ENCODE measurements at regions not wholly inside any gene's neighbourhood (a gene's known extent, or its start where the extent isn't known, plus 50 kb on each side); places are given as distances from the start of the nearest gene placed in this dataset.

- no peak for TF ChIP-seq MXI1 (conservative IDR thresholded peaks at IDR 0.05; ENCODE audit: poor library complexity, severe bottlenecking)
- no peak for TF ChIP-seq CTCF (IDR thresholded peaks at IDR 0.05; ENCODE audit: poor library complexity, severe bottlenecking)
- no peak for TF ChIP-seq TAF1 (IDR thresholded peaks at IDR 0.05; ENCODE audit: low read depth)
- no peak for TF ChIP-seq POLR2AphosphoS5 (IDR thresholded peaks at IDR 0.05)
Observed at GRCh38 chr18:46322941-46323340, 218.8 kb downstream of the HAUS1 start.

Measured in neural cell (in vitro differentiated cells).